SKM-1 (cell line): ENCODE measurements at regions not wholly inside any gene's neighbourhood (a gene's known extent, or its start where the extent isn't known, plus 50 kb on each side); places are given as distances from the start of the nearest gene placed in this dataset.

Source experiments
- DNase-seq: peaks from one replicate; lab custom pipeline; 2025; ENCODE audit not compliant: unreplicated experiment; lab: John Stamatoyannopoulos, UW

DNA sequence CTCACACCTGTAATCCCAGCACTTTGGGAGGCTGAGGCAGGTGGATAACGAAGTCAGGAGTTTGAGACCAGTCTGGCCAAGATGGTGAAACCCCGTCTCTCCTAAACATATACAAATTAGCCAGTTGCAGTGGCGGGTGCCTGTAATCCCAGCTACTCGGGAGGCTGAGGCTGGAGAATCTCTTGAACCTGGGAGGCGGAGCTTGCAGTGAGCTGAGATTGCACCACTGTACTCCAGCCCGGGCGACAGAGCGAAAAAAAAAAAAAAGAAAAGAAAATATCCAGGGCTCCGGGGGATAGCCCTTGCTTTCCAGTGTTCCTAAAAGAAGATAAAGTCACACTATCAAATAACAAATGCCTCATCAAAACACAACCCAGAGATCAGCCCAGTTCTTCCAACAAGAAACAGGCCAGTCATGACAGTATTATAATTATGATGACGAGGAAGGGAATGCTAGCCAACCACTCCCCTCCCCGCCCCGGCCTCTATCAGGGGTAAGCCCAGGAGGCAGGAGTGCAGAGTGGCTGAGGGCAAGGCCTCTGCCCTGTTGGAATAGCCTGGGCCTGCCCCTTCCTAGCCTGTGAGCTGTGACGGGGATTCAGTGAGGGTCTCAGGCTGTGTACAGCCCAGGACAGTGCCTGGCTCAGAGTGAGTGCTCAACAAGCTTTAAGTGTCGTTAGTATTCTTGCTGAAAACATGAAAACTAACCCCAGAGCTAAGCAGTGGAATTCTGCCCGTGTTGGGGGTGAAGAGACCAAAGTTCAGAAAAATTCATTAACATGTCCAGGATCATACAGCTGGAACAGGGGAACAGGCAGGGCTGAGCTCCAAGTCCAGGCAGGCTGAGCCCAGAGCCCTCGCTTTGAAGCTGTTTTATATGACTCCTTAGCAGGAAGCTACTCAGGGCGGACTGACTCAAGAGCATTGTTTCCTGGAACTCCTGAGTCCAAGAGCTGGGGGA, 54.3 kb downstream of the FAM241B start:
- DNase-seq = no peak

DNA sequence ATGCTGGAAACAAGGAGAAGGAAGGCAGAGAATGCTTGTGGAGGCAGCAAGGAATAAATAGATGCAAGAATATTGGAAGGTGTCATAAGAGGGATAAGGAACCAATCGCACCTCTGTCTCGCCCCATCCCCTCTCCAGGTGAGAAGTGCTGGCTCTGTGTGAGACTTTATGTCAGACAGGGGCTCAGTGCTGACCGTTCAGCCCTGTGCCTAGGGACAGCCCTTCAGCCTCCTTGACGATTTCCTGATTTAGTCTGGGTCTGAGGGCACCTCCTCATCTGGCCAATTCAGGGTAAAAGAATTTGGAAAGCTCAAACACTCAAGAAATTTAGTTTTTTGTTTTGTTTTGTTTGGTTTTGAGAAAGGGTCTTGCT, 54.9 kb downstream of the FAM241B start:
- DNase-seq = no peak

GRCh38 chr10:69685426-69685801, 55.4 kb downstream of the FAM241B start:
- DNase-seq = no peak

GRCh38 chr10:69685802-69686585, 55.9 kb downstream of the FAM241B start:
- no peak for DNase-seq

DNA sequence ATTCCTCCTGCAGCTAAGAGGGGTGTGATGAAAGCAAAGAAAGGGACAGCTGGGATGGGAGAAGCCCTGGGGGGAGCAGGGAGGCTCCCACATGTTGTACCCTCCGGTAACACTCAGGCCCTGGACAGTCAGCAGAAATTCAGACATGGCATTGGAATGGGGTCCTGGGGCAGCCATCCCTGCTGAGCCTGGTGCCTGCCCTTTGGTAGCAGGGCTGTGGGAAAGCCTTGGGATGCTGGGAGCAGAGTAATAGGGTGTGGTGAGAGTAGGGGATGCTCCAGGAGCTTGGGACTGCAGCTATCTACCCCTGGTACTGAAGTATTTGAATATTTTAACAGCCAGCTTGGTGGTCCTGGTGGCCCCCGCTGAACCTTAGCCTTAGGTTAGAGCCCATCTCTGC, 56.8 kb downstream of the FAM241B start:
- no peak for DNase-seq

- no peak for DNase-seq
These were observed 57.4 kb downstream of the FAM241B start for GRCh38 chr10:69687426-69687825.

GRCh38 chr10:69692267-69692666, 62.2 kb downstream of the FAM241B start:
- DNase-seq = no peak

DNA sequence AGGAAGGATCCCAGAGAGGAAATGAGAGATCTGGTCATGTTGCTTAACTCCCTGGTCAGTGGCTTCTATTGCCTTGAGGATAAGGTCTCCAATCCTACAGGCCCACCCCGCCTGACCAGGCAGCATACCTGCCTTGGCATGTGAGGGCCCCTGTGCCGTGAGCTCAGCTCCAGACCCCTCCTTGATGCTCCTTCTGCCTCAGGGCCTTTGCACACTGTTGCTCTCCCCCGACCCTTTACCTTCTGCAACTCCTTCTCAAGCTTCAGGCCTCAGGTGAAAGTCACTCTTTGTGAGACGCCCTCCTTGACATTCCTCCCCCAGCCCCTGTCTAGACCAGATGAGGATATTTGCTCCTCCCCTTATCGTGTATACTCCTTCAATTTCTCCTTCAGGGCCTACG, 62.8 kb downstream of the FAM241B start:
- DNase-seq = no peak

DNA sequence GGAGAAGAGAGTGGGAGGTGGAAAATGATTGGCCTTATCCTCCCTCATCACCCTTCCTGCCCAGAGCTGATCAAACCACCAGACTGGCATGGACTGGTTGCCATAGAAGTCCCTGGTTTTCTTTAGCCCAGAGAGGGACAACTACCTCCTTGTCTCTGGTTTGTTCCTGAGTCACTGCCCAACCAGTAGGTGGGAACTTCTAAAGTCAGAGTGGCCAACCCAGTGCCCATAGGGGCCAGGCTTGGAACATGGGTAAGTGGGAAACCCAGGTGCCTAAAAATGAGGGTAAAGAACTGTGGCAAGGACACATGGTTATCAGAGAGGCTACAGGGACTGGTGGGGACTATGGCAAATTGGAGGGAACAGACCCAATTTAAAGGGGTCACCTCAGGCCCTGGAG, 63.8 kb downstream of the FAM241B start:
- DNase-seq = no peak

DNA sequence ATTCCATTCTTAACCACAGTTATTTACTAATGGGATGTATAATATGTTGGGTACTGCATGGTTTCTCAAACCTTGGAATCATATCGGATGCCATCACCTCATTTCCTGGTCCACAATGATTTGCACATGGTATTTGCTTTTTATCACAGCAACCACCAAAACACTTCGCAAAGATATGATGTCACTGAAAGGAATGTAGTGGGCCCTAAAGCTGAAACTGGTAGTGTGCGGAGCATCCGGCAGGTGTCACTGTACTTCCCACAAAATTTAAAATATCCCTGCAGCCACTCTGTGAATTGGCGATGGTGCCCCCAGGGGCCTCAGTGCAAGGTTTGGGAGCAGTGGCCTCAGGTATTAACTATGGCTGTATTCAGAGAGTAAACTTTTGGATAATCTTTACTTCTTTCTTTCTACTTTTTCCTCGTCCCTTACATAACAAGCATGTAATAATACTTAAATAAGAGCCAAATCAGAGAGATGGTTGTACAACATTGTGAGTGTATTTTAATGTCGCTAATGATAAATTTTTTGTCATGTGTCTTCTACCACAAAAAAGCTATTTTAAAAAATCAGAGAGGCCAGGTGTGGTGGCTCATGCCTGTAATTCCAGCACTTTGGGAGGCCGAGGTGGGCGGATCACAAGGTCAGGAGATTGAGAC, 66.2 kb downstream of the FAM241B start:
- no peak for DNase-seq

DNA sequence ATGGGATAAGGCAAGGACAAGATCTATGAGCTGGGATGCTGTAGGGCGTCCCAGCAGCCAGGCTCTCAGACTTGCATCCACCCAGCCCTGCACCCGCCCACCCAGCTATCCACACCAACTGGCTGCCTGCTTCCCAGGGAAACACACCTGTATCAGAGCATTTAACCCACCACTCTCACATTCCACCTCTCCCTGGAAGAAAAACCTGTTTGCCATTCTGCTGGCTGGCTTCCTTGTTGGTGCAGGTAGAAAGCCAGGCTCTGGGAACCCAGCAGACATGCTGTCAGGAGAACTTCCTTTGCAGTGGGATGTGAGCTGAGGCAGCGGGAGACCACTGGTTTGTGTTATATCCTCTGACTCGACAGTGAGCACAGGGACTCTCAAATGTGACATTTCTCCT, 67.0 kb downstream of the FAM241B start:
- DNase-seq = no peak

GRCh38 chr10:69703256-69703655, 73.2 kb downstream of the FAM241B start:
- DNase-seq = no peak

DNA sequence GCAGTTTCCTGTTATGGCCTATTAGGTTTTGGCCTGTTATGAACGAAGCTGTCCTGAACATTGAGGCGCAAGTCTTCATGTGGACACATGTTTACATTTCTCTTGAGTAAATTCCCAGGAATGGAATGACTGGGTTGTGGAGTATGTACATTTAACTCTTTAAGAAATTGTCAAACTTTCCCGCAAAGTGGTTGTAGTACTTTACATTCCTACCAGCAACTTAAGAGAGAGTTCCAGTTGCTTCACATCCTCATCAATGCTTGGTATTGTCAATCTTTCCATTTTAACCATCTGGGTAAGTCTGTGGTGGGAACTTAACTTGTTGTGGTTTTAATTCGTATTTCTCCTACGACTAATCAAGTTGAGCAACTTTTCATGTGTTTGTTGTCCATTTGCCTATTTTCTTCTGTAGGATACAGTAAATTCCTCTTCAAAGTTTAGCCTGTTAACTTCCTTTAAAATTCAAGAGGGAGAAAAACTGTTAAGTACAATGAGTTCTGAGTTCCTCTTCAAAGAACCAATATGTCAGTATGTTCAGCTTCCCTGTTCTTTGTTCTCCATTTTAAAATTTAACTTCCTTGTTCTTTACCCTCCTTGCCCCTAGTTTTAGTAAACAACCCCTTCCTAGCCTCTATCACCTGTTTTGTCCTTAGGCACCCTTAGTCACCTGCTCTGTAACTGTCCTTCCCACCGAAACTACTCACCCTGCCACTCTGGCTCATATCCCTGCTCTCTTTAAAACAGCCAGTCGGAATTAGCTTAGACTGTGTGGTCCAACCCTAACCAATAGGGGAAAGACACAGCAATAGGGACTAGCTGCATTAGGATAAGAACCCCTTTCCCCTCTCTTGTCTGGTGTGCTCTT, 74.0 kb downstream of the FAM241B start:
- peak; percentile 68 for DNase-seq

- DNase-seq = no peak
These were observed 79.4 kb downstream of the FAM241B start for GRCh38 chr10:69709366-69709941.

- DNase-seq = no peak
These were observed 80.2 kb downstream of the FAM241B start for GRCh38 chr10:69710008-69710888.

GRCh38 chr10:69712342-69712741, 82.3 kb downstream of the FAM241B start:
- no peak for DNase-seq

- DNase-seq = no peak
These were observed 84.5 kb downstream of the FAM241B start for GRCh38 chr10:69714572-69714971.

GRCh38 chr10:69715156-69715898, 85.3 kb downstream of the FAM241B start:
- no peak for DNase-seq
